ENCODE measurements at regions not wholly inside any gene's neighbourhood (a gene's known extent, or its start where the extent isn't known, plus 50 kb on each side); places are given as distances from the start of the nearest gene placed in this dataset.

DNA sequence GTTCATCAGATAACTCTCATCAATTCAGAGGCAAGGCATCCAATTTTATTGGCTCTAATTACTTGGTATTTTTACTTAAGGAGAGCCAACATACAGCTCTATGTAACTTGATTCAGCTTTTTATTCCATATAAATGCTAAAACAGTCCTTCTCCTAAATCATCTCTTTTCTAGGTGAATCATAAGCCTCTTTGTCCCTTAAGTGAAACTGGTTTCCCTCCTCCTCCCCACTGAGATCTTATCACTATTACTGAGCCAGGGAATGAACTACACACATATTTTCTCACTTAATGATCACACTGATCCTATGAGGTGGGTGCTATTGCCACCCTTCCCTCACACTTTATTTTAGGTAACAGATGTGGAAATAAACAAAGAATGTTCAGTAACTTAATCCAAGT, 1143.8 kb downstream of the MAT2B start:
- intact Hi-C loops (cut with micrococcal nuclease) = no loop called here
- no peaks in the 10 kb centered on the region for H3K4me1 Mint-ChIP-seq (ENCODE audit: low read depth)
- no peak overlapping the region for H3K4me3 Mint-ChIP-seq
- DNase-seq (no peak), ATAC-seq (no peak)
- CTCF ChIA-PET = no interaction called here
- no peaks in the 10 kb centered on the region for H3K27me3 Mint-ChIP-seq
- H3K27ac Mint-ChIP-seq = no peak overlapping the region
- no peaks in the 10 kb centered on the region for H3K36me3 Mint-ChIP-seq (ENCODE audit: low read depth)
- POLR2A ChIA-PET = no interaction called here
- no peak for TF ChIP-seq CTCF (IDR thresholded peaks at IDR 0.05)
- peaks cover 7% of the 10 kb centered on the region for H3K9me3 Mint-ChIP-seq

- POLR2A ChIA-PET = no interaction called here
- TF ChIP-seq CTCF (IDR thresholded peaks at IDR 0.05) = no peak
- H3K27me3 Mint-ChIP-seq = no peaks in the 10 kb centered on the region
- intact Hi-C loops (cut with micrococcal nuclease) = no loop called here
- DNase-seq (no peak), ATAC-seq (no peak)
- no peaks in the 10 kb centered on the region for H3K36me3 Mint-ChIP-seq (ENCODE audit: low read depth)
- no peak overlapping the region for H3K27ac Mint-ChIP-seq
- H3K9me3 Mint-ChIP-seq = peaks cover 5% of the 10 kb centered on the region
- no peak overlapping the region for H3K4me3 Mint-ChIP-seq
- no peaks in the 10 kb centered on the region for H3K4me1 Mint-ChIP-seq (ENCODE audit: low read depth)
- CTCF ChIA-PET = no interaction called here
These were observed 1145.0 kb downstream of the MAT2B start for GRCh38 chr5:164650427-164650826.

DNA sequence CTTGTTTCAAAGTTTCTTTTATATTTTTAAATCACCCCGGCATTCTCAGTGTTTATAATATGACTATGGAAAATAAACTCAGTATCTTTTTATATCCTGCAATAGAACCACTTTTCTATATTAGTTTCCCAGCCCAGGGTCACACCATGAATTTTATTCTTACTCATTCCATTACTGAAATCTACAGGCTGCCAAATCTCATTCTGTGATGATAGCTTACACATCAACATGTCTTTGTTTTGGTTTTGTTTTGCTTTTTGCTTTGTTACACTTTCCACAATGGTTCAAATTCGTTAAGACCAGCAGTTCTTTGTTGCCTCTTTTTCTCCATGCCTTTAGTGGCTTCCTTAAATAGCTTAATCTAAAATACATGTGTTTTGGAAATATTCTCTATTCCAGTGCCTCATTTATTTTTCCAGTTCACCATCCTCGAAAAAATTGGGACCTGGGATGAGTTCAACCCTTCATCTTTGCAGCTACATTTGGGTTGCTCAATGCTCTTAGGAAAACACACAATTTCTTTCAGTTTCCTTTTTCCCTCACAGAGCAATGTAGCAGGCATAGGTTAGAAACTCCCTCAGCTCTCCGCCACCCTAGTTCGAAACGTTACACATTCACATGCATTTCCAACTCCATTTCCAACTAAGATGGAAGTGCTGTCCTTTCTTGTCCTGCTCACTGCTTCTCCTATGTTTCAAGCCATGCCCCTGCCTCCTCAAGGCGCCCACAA, 1146.3 kb downstream of the MAT2B start:
- POLR2A ChIA-PET = no interaction called here

GRCh38 chr5:164652276-164652660, 1146.8 kb downstream of the MAT2B start:
- H3K27ac Mint-ChIP-seq = no peak overlapping the region
- H3K27me3 Mint-ChIP-seq = no peaks in the 10 kb centered on the region
- H3K36me3 Mint-ChIP-seq (ENCODE audit: low read depth) = no peaks in the 10 kb centered on the region
- ChIA-PET CTCF (no interaction called here), POLR2A (no interaction called here)
- H3K4me1 Mint-ChIP-seq (ENCODE audit: low read depth) = no peaks in the 10 kb centered on the region
- peaks cover 4% of the 10 kb centered on the region for H3K9me3 Mint-ChIP-seq
- ATAC-seq (no peak), DNase-seq (no peak)
- intact Hi-C loops (cut with micrococcal nuclease) = no loop called here
- TF ChIP-seq CTCF (IDR thresholded peaks at IDR 0.05) = no peak
- no peak overlapping the region for H3K4me3 Mint-ChIP-seq

More for the DNA sequence above, 1146.3 kb downstream of the MAT2B start:
- no peak for TF ChIP-seq CTCF (IDR thresholded peaks at IDR 0.05)
- DNase-seq (no peak), ATAC-seq (no peak)
- H3K27ac Mint-ChIP-seq = no peak overlapping the region
- intact Hi-C loops (cut with micrococcal nuclease) = no loop called here
- no peaks in the 10 kb centered on the region for H3K36me3 Mint-ChIP-seq (ENCODE audit: low read depth)
- peaks cover 4% of the 10 kb centered on the region for H3K9me3 Mint-ChIP-seq
- H3K4me1 Mint-ChIP-seq (ENCODE audit: low read depth) = no peaks in the 10 kb centered on the region
- CTCF ChIA-PET = no interaction called here
- no peaks in the 10 kb centered on the region for H3K27me3 Mint-ChIP-seq
- H3K4me3 Mint-ChIP-seq = no peak overlapping the region

GRCh38 chr5:164663198-164663989, 1158.0 kb downstream of the MAT2B start:
- Mint-ChIP-seq H3K27me3 (no peaks in the 10 kb centered on the region), H3K4me3 (no peak overlapping the region), H3K9me3 (no peaks in the 10 kb centered on the region), H3K36me3 (ENCODE audit: low read depth) (no peaks in the 10 kb centered on the region), H3K27ac (no peak overlapping the region), H3K4me1 (ENCODE audit: low read depth) (no peaks in the 10 kb centered on the region)
- intact Hi-C loops (cut with micrococcal nuclease) = no loop called here
- no peak for TF ChIP-seq CTCF (IDR thresholded peaks at IDR 0.05)
- CTCF ChIA-PET = no interaction called here
- no peak for DNase-seq
- POLR2A ChIA-PET = interaction anchor here (0.5 kb wide), 1 partner anchor 1142 kb away, joined by 3 read pairs; no protein-coding TSS in a partner anchor
- no peak for ATAC-seq

Data from activated CD8-positive, alpha-beta T cell treated with anti-CD3 and anti-CD28 coated beads for 36 hours (primary cell).